ENCODE measurements at regions not wholly inside any gene's neighbourhood (a gene's known extent, or its start where the extent isn't known, plus 50 kb on each side); places are given as distances from the start of the nearest gene placed in this dataset.

DNA sequence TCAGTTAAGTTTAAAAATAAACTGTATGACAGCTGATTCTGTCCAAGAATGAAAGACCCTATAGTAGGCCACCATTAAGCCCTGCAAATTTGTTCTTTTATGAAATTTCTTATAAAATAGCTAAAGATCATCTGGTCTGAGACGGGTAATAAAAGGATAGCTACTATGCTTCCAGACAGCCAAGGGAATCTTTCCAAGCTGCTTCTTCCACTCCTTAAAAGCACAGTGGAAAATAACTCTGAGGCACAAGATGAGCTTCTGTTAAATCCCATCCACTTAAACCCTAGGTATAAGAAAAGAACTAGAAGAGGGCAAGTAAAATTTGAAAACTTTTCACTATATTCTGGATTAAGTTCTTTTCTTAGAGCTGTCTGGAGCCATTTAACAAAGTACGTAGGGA, 194.3 kb downstream of the CAPZA3 start:
- no peaks in the 10 kb centered on the region for H3K4me1 ChIP-seq (ENCODE audit: control insufficient read depth, extremely low read depth, insufficient read depth, low read length)
- DNase-seq (ENCODE audit: low read depth, low spot score): no peak
- ChIA-PET POLR2A (no interaction called here), CTCF (no interaction called here)
- no peaks in the 10 kb centered on the region for H3K27me3 ChIP-seq (ENCODE audit: control insufficient read depth in 2 of 2, insufficient read depth in 2 of 2, low read length in 2 of 2)
- H3K4me2 ChIP-seq (ENCODE audit: insufficient read depth, low read length): no peak overlapping the region
- H3K9ac ChIP-seq (replicated peaks; ENCODE audit: extremely low read depth, insufficient read depth, low read length): no peak overlapping the region
- H3K4me3 ChIP-seq (replicated peaks in 1 of 3; ENCODE audit: insufficient read depth in 1 of 3, low read depth in 1 of 3, low read length in 3 of 3): no peak overlapping the region
- no peaks in the 10 kb centered on the region for H3K9me3 ChIP-seq (replicated peaks; ENCODE audit: control insufficient read depth, insufficient read depth, low read length)
- dilution Hi-C loops (cut with MboI; ENCODE audit: extremely low pct_ligation_motif_present, low sequenced_read_pairs) (no loop called here), intact Hi-C loops (cut with micrococcal nuclease) (no loop called here)
- no peaks in the 10 kb centered on the region for H4K20me1 ChIP-seq (replicated peaks; ENCODE audit: control insufficient read depth, extremely low read depth, insufficient read depth, low read length)
- no peaks in the 10 kb centered on the region for H3K9me1 ChIP-seq (replicated peaks; ENCODE audit: control insufficient read depth, extremely low read depth, insufficient read depth, low read length)
- no peaks in the 10 kb centered on the region for H3K79me2 ChIP-seq (ENCODE audit: control insufficient read depth, insufficient read depth, low read length)
- no peak overlapping the region for H3K27ac ChIP-seq (ENCODE audit: insufficient read depth, low read depth, low read length)
- no peaks in the 10 kb centered on the region for H3K36me3 ChIP-seq (ENCODE audit: control insufficient read depth in 2 of 2, extremely low read depth in 1 of 2, insufficient read depth in 2 of 2, low read length in 2 of 2)
- H2AFZ ChIP-seq (ENCODE audit: low read depth, low read length): no peak overlapping the region
- no peak for FAIRE-seq
- BruUV-seq (replicated peaks): no TSS peak
- TF ChIP-seq EZH2 (IDR thresholded peaks at IDR 0.05; ENCODE audit: borderline replicate concordance, low read depth, low read length, severe bottlenecking) (no peak), JUN (IDR thresholded peaks at IDR 0.05; ENCODE audit: borderline replicate concordance, insufficient read depth, insufficient read length, low read depth) (no peak), MYC (IDR thresholded peaks at IDR 0.05; ENCODE audit: low read depth, low read length) (no peak), POLR2AphosphoS5 (IDR thresholded peaks at IDR 0.05; ENCODE audit: insufficient read depth, low read depth, low read length) (no peak), POLR2A (IDR thresholded peaks at IDR 0.05; ENCODE audit: low read depth, low read length) (no peak), FOS (IDR thresholded peaks at IDR 0.05; ENCODE audit: borderline replicate concordance, insufficient read depth, low read length) (no peak)
- TF ChIP-seq, protein P1, sequence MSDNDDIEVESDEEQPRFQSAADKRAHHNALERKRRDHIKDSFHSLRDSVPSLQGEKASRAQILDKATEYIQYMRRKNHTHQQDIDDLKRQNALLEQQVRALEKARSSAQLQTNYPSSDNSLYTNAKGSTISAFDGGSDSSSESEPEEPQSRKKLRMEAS (IDR thresholded peaks at IDR 0.05; ENCODE audit: insufficient read depth, insufficient read length): no peak
- TF ChIP-seq, protein P2, sequence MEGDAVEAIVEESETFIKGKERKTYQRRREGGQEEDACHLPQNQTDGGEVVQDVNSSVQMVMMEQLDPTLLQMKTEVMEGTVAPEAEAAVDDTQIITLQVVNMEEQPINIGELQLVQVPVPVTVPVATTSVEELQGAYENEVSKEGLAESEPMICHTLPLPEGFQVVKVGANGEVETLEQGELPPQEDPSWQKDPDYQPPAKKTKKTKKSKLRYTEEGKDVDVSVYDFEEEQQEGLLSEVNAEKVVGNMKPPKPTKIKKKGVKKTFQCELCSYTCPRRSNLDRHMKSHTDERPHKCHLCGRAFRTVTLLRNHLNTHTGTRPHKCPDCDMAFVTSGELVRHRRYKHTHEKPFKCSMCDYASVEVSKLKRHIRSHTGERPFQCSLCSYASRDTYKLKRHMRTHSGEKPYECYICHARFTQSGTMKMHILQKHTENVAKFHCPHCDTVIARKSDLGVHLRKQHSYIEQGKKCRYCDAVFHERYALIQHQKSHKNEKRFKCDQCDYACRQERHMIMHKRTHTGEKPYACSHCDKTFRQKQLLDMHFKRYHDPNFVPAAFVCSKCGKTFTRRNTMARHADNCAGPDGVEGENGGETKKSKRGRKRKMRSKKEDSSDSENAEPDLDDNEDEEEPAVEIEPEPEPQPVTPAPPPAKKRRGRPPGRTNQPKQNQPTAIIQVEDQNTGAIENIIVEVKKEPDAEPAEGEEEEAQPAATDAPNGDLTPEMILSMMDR (IDR thresholded peaks at IDR 0.05; ENCODE audit: extremely low read depth in 1 of 2, insufficient read depth in 1 of 2, low read depth in 1 of 2, low read length in 2 of 2): no peak
